22Rv1 (cell line): ENCODE measurements at regions not wholly inside any gene's neighbourhood (a gene's known extent, or its start where the extent isn't known, plus 50 kb on each side); places are given as distances from the start of the nearest gene placed in this dataset.

Experiments
- CTCF ChIP-seq: fragments of 450-650 bp; IDR thresholded peaks from 2 replicates; pipeline ENCODE4 v1.5.1; 2017; ENCODE audit warnings: mild to moderate bottlenecking
- ZFX ChIP-seq: fragments of 450-650 bp; IDR thresholded peaks from 2 replicates; pipeline ENCODE4 v1.6.1; 2017; ENCODE audit warnings: antibody characterized with exemption, borderline replicate concordance

DNA sequence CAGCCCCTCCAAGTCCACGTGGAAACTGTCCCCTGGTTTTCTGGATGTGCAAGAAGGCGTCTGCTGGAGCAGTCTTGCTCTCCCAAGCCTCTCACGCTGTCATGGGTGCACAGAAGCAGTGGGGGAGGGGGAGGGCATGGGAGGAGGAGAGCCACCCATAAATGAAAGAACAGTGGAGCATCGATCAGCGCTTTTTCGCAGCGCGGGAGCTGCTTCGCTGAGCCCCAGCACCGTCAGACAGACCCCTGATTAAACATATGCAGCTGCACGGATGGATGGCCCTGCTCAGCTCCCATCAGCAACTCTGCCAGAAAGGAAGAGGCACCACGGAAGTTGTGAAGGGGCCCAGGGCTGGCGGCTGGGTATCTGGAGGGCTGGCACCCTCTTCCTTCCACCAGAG, 264.9 kb downstream of the UQCRFS1 start:
- no peak for TF ChIP-seq CTCF
- TF ChIP-seq ZFX = no peak
